Heart left ventricle (tissue), 16 donors: ENCODE measurements at regions not wholly inside any gene's neighbourhood (a gene's known extent, or its start where the extent isn't known, plus 50 kb on each side); places are given as distances from the start of the nearest gene placed in this dataset.

Experiments
- ATAC-seq, 4 donors: fragments of 200-7000 bp; cut with Tn5 transposase; one replicate each; pipeline ENCODE4 v1.9.1; 2020 to 2022; ENCODE audit warnings: moderate library complexity in 4 of 4, mild to moderate bottlenecking in 3 of 4, moderate number of reproducible peaks in 1 of 4
- DNase-seq, 5 donors: peaks; one replicate each; pipeline ENCODE4 v3.0.0-alpha.2; 2020
- H3K27ac ChIP-seq, 12 donors: fragments of 200-600 bp; sonication (generic) in 4 of 12; one replicate each; pipeline versions ENCODE4 v1.5.0 to v1.8.0; 2016 to 2022; ENCODE audit warnings: mild to moderate bottlenecking in 2 of 12
- H3K27me3 ChIP-seq, 9 donors: fragments of 200-600 bp; sonication (generic) in 2 of 9; one replicate each; pipeline versions ENCODE4 v1.5.1 to v1.8.0; 2016 to 2022; ENCODE audit warnings: mild to moderate bottlenecking in 3 of 9
- H3K36me3 ChIP-seq, 9 donors: fragments of 200-600 bp; sonication (generic) in 2 of 9; one replicate each; pipeline versions ENCODE4 v1.5.0 to v1.8.0; 2018 to 2022; ENCODE audit warnings: mild to moderate bottlenecking in 2 of 9
- H3K4me1 ChIP-seq, 12 donors: fragments of 200-600 bp; sonication (generic) in 4 of 12; one replicate each; pipeline versions ENCODE4 v1.5.0 to v1.8.0; 2016 to 2022; ENCODE audit warnings: mild to moderate bottlenecking in 3 of 12
- H3K4me3 ChIP-seq, 12 donors: fragments of 200-600 bp; sonication (generic) in 4 of 12; one replicate each; pipeline versions ENCODE4 v1.5.0 to v1.8.0; 2017 to 2022; ENCODE audit warnings: mild to moderate bottlenecking in 9 of 12, moderate library complexity in 4 of 12
- H3K9me3 ChIP-seq, 12 donors: fragments of 200-600 bp; sonication (generic) in 4 of 12; one replicate each; pipeline versions ENCODE4 v1.5.0 to v1.8.0; 2016 to 2022; ENCODE audit warnings: mild to moderate bottlenecking in 1 of 12
- POLR2A ChIP-seq, 2 donors: fragments of 450-650 bp; IDR thresholded peaks; one replicate each; pipeline ENCODE4 v1.6.1; 2017; ENCODE audit warnings: antibody characterized with exemption in 2 of 2, mild to moderate bottlenecking in 2 of 2, moderate library complexity in 2 of 2
- WGBS, 4 donors: extraction: QIAGEN DNeasy Blood & Tissue Kit in 2 of 4; methylation state at CpG; one replicate each; pipeline versions ENCODE4 v1.1.5 to v1.1.7; 2013 to 2018; 5-methylcytosine and 5-hydroxymethylcytosine counted together
- intact Hi-C, 10 donors: fragments of 100-400 bp; cut with DNase I; formaldehyde crosslinking; loops; one replicate each; pipeline versions ENCODE4 v1.11.1 to v1.14.2; 2022
- TF ChIP-seq, protein P1 (sequence below), 12 donors: fragments of 200-600 bp; sonication (generic) in 4 of 12; IDR thresholded peaks; one replicate each; pipeline versions ENCODE4 v1.5.0 to v1.8.0; 2018 to 2022; ENCODE audit warnings: antibody characterized with exemption in 12 of 12, mild to moderate bottlenecking in 5 of 12
- donor health status: ischemic (EF 13 %, LVEDD 7.1; RV severe dilation, severe dysfunction).
- donor health status: healthy with polysubstance abuse.
- donor health status: DM: no; HTN: yes; CAD: no.
- donor health status: DM: no; HTN: no; CAD: no.
- donor health status: ischemic (EF 25% LVEDD 6.9; RV normal size, moderate dysfunction).
- donor health status: ischemic (EF 25% LVEDD 5.7; RV mildly dilated, moderate dysfunction).
- donor health status: healthy.
- donor health status: DM: yes; HTN: yes; CAD: no.
- donor health status: ischemic (EF 35%, LVEDD 5.7; RV mildly dilated, moderate dysfunction).
- donor health status: nonischemic (EF 11% LVEDD 7.7; RV severe dilation, severe dysfunction).
- donor health status: DM: yes; HTN: yes; CAD: no.
- donor health status: PGD.
- donor health status: ischemic (EF 29% LVEDD 5.4; RV normal size, mild dysfunction).
- donor health status: nonischemic (EF 23%, LVEDD 6.1; RV moderate dilation, normal function).

DNA sequence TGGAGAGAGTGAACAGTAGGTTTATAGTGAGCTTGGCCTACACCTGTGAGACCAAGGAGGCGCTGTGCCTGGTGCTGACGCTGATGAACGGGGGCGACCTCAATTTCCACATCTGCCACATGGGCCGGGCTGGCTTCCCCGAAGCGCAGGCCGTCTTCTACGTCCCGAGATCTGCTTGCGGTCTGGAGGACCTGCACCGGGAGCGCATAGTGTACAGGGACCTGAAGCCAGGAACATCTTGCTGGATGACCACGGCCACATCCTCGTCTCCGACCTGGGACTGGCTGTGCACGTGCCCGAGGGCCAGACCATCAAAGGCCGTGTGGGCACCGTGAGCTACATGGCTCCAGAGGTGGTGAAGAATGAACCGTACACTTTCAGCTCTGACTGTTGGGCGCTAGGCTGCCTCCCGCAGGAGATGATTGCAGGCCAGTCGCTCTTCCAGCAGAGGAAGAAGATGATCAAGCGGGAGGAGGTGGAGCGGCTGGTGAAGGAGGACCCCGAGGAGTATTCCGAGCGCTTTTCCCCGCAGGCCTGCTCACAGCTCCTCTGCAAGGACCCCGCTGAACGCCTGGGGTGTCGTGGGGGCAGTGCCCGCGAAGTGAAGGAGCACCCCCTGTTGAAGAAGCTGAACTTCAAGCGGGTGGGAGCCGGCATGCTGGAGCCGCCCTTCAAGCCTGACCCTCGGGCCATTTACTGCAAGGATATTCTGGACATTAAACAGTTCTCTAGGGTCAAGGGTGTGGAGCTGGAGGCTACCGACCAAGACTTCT is 139.0 kb downstream of the ZDHHC20 start:
- DNase-seq (no peak), ATAC-seq (no peak)
- no peaks in the 10 kb centered on the region for H3K27me3 ChIP-seq
- peaks cover 0 to 7% (median 0%) of the 10 kb centered on the region in 12 donors for H3K4me1 ChIP-seq
- no peak overlapping the region for H3K27ac ChIP-seq
- TF ChIP-seq, protein P1, sequence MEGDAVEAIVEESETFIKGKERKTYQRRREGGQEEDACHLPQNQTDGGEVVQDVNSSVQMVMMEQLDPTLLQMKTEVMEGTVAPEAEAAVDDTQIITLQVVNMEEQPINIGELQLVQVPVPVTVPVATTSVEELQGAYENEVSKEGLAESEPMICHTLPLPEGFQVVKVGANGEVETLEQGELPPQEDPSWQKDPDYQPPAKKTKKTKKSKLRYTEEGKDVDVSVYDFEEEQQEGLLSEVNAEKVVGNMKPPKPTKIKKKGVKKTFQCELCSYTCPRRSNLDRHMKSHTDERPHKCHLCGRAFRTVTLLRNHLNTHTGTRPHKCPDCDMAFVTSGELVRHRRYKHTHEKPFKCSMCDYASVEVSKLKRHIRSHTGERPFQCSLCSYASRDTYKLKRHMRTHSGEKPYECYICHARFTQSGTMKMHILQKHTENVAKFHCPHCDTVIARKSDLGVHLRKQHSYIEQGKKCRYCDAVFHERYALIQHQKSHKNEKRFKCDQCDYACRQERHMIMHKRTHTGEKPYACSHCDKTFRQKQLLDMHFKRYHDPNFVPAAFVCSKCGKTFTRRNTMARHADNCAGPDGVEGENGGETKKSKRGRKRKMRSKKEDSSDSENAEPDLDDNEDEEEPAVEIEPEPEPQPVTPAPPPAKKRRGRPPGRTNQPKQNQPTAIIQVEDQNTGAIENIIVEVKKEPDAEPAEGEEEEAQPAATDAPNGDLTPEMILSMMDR (IDR thresholded peaks at IDR 0.05), result no peak
- no peak for TF ChIP-seq POLR2A (IDR thresholded peaks at IDR 0.05)
- intact Hi-C loops, result no loop called here
- WGBS, 4 donors, result 95 to 98% (median 97%) methylated on average over 27 to 40 of the region's 40 CpGs
- H3K9me3 ChIP-seq, result no peaks in the 10 kb centered on the region
- H3K4me3 ChIP-seq, result no peak overlapping the region
- peaks cover 0 to 2% (median 0%) of the 10 kb centered on the region in 9 donors for H3K36me3 ChIP-seq

DNA sequence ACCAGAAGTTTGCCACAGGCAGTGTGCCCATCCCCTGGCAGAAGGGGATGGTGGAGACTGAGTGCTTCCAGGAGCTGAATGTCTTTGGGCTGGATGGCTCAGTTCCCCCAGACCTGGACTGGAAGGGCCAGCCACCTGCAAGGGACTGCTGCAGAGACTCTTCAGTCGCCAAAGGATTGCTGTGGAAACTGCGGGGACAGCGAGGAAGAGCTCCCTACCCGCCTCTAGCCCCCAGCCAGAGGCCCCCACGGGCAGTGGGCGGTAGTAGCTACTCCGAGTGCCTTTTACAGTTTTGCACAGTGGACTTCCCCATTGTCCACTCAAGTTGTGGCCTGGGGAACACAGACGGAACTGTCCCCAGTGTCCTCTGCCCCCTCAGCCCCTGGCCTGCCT is 138.5 kb downstream of the ZDHHC20 start:
- H3K9me3 ChIP-seq, result no peaks in the 10 kb centered on the region
- DNase-seq (no peak), ATAC-seq (no peak)
- H3K4me1 ChIP-seq, result peaks cover 0 to 9% (median 0%) of the 10 kb centered on the region in 12 donors
- no peak overlapping the region for H3K4me3 ChIP-seq
- no peaks in the 10 kb centered on the region for H3K27me3 ChIP-seq
- WGBS, 4 donors, result 90 to 94% (median 90%) methylated on average over 8 of the region's 8 CpGs; no CpG with 5 or more reads in 1 of the 4 donors
- no peak overlapping the region for H3K27ac ChIP-seq
- intact Hi-C loops, result no loop called here
- TF ChIP-seq, protein P1 (IDR thresholded peaks at IDR 0.05), result no peak
- no peak for TF ChIP-seq POLR2A (IDR thresholded peaks at IDR 0.05)
- H3K36me3 ChIP-seq, result peaks cover 0 to 2% (median 0%) of the 10 kb centered on the region in 9 donors

DNA sequence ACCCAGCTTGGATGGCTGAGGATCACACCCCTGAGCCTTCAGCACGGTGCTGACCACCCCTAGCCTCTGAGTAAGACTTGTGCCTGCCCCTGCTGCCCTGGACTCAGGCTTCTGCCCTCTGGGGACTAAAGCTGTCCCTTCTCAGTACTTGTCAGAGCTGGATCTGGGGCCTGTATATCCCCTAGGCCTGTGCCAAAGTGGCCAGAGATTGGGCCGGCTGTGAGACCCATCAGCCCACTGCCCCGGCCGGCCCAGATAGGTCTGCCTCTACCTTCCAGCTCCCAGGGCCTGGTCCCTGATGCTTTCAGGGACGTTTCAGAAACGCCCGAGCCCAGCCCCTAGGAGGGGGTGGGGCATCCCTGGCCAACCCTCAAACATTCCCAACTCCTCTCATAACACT is 137.8 kb downstream of the ZDHHC20 start:
- Histone ChIP-seq H3K9me3 (no peaks in the 10 kb centered on the region), H3K4me1 (peaks cover 0 to 15% (median 0%) of the 10 kb centered on the region in 12 donors), H3K27me3 (no peaks in the 10 kb centered on the region), H3K27ac (no peak overlapping the region), H3K4me3 (no peak overlapping the region), H3K36me3 (peaks cover 0 to 2% (median 0%) of the 10 kb centered on the region in 9 donors)
- TF ChIP-seq, protein P1 (IDR thresholded peaks at IDR 0.05), result no peak
- TF ChIP-seq POLR2A (IDR thresholded peaks at IDR 0.05), result no peak
- intact Hi-C loops, result no loop called here
- ATAC-seq (no peak), DNase-seq (no peak)
- 69 to 82% (median 77%) methylated on average over 5 to 7 of the region's 7 CpGs for WGBS, 4 donors

DNA sequence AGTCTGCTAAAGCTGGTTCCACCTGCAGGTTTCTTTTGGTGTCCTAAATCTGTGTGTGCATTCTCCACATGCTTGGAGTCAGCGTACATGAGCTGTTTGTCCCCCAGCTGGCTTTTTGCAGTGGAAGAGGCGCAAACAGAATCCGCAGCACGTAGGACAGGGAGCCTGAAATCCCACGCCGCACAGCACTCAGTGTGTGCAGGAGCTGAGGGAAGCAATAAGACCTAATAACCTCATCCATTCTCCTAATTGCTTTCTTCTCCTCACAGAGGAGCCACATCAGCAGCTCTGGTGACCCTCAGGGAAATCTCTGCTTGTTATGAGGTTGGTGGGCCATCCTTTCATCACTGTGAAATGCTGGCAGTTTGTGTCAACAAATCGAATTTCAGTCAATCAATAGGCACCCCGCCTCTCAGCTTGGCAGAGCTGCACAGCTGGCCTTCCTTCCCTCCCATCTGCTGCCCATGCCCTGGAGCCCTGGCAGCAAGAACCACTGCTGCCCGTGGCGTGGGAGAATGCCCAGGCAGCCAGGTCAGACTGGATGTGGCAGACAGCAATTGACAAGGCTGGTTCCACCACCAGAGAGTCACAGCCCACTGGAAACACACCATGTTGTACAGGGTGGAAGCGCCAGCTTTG is 136.7 kb downstream of the ZDHHC20 start:
- H3K27me3 ChIP-seq, result no peaks in the 10 kb centered on the region
- 73 to 98% (median 90%) methylated on average over 11 of the region's 11 CpGs for WGBS, 4 donors
- H3K27ac ChIP-seq, result no peak overlapping the region
- H3K4me3 ChIP-seq, result no peak overlapping the region
- DNase-seq (no peak), ATAC-seq (no peak)
- intact Hi-C loops, result no loop called here
- no peaks in the 10 kb centered on the region for H3K9me3 ChIP-seq
- peaks cover 0 to 19% (median 0%) of the 10 kb centered on the region in 12 donors for H3K4me1 ChIP-seq
- no peak for TF ChIP-seq POLR2A (IDR thresholded peaks at IDR 0.05)
- TF ChIP-seq, protein P1 (IDR thresholded peaks at IDR 0.05), result no peak
- H3K36me3 ChIP-seq, result peaks cover 0 to 2% (median 0%) of the 10 kb centered on the region in 9 donors
